Spinal cord (tissue), 9 donors: ENCODE measurements at regions not wholly inside any gene's neighbourhood (a gene's known extent, or its start where the extent isn't known, plus 50 kb on each side); places are given as distances from the start of the nearest gene placed in this dataset.
A peak's percentile ranks its signal among the peaks of the same experiment; 100 is the strongest.

Experiments
- DNase-seq, 6 donors: peaks; one replicate each; pipeline versions ENCODE4 v3.0.0 to v3.0.0-alpha.2; 2013 to 2015; ENCODE audit warnings: low spot score in 6 of 6, low read depth in 4 of 6
- H3K27ac ChIP-seq: one replicate; pipeline ENCODE4 v1.5.1; 2013; ENCODE audit warnings: low read depth, low read length, control low read depth
- H3K27me3 ChIP-seq: one replicate; pipeline ENCODE4 v1.6.1; 2013; ENCODE audit warnings: low read length; ENCODE audit not compliant: control insufficient read depth, insufficient read depth
- H3K36me3 ChIP-seq: one replicate; pipeline ENCODE4 v1.6.1; 2013; ENCODE audit warnings: low read length; ENCODE audit not compliant: control insufficient read depth, insufficient read depth
- H3K4me1 ChIP-seq: one replicate; pipeline ENCODE4 v1.6.1; 2013; ENCODE audit warnings: low read length; ENCODE audit not compliant: control insufficient read depth, insufficient read depth
- H3K4me3 ChIP-seq: one replicate; pipeline ENCODE4 v1.5.1; 2013; ENCODE audit warnings: low read depth, low read length, control low read depth
- H3K9me3 ChIP-seq: one replicate; pipeline ENCODE4 v1.6.1; 2013; ENCODE audit warnings: low read length; ENCODE audit not compliant: control insufficient read depth, insufficient read depth
- WGBS: methylation state at CpG from one replicate; pipeline ENCODE4 v1.1.5; 2013; ENCODE audit warnings: missing lambda C conversion rate; ENCODE audit not compliant: insufficient coverage; 5-methylcytosine and 5-hydroxymethylcytosine counted together
- donor health status: healthy.

GRCh38 chr1:188988589-188988988, 1489.1 kb downstream of the BRINP3 start:
- no peak overlapping the region for H3K4me3 ChIP-seq
- no peak for DNase-seq
- no peak overlapping the region for H3K27ac ChIP-seq
- 100% methylated on average over 1 of the region's 3 CpGs for WGBS
- H3K4me1 ChIP-seq = no peaks in the 10 kb centered on the region
- H3K9me3 ChIP-seq = no peaks in the 10 kb centered on the region
- no peaks in the 10 kb centered on the region for H3K36me3 ChIP-seq
- no peaks in the 10 kb centered on the region for H3K27me3 ChIP-seq

GRCh38 chr1:188991221-188991930, 1486.3 kb downstream of the BRINP3 start:
- Histone ChIP-seq H3K9me3 (no peaks in the 10 kb centered on the region), H3K27ac (no peak overlapping the region), H3K4me3 (no peak overlapping the region), H3K27me3 (no peaks in the 10 kb centered on the region), H3K36me3 (no peaks in the 10 kb centered on the region), H3K4me1 (no peaks in the 10 kb centered on the region)
- peak in 1 of 6 donors; percentile 83 for DNase-seq
- no CpG with 5 or more reads among the region's 2 CpGs for WGBS

GRCh38 chr1:189007824-189008223, 1469.8 kb downstream of the BRINP3 start:
- no peak for DNase-seq
- H3K4me3 ChIP-seq = no peak overlapping the region
- H3K27ac ChIP-seq = no peak overlapping the region
- no peaks in the 10 kb centered on the region for H3K9me3 ChIP-seq
- 63% methylated on average over 2 of the region's 3 CpGs for WGBS
- H3K4me1 ChIP-seq = no peaks in the 10 kb centered on the region
- no peaks in the 10 kb centered on the region for H3K27me3 ChIP-seq
- H3K36me3 ChIP-seq = no peaks in the 10 kb centered on the region

- WGBS = 94% methylated on average over 4 of the region's 5 CpGs
- Histone ChIP-seq H3K4me1 (no peaks in the 10 kb centered on the region), H3K27me3 (no peaks in the 10 kb centered on the region), H3K4me3 (no peak overlapping the region), H3K27ac (no peak overlapping the region), H3K9me3 (no peaks in the 10 kb centered on the region), H3K36me3 (no peaks in the 10 kb centered on the region)
- DNase-seq = no peak
Measured at GRCh38 chr1:189021577-189021976, 1456.1 kb downstream of the BRINP3 start.

- H3K36me3 ChIP-seq = no peaks in the 10 kb centered on the region
- no peaks in the 10 kb centered on the region for H3K4me1 ChIP-seq
- H3K27ac ChIP-seq = no peak overlapping the region
- no peak overlapping the region for H3K4me3 ChIP-seq
- no peak for DNase-seq
- no peaks in the 10 kb centered on the region for H3K27me3 ChIP-seq
- WGBS = no CpG with 5 or more reads among the region's 4 CpGs
- no peaks in the 10 kb centered on the region for H3K9me3 ChIP-seq
Measured at GRCh38 chr1:189022015-189022414, 1455.6 kb downstream of the BRINP3 start.

- no peaks in the 10 kb centered on the region for H3K36me3 ChIP-seq
- no peak overlapping the region for H3K27ac ChIP-seq
- no peaks in the 10 kb centered on the region for H3K4me1 ChIP-seq
- no peak overlapping the region for H3K4me3 ChIP-seq
- DNase-seq = no peak
- WGBS = 100% methylated on average over 1 of the region's 5 CpGs
- H3K27me3 ChIP-seq = no peaks in the 10 kb centered on the region
- H3K9me3 ChIP-seq = no peaks in the 10 kb centered on the region
Measured at GRCh38 chr1:189027512-189027911, 1450.2 kb downstream of the BRINP3 start.

GRCh38 chr1:189033169-189033568, 1444.5 kb downstream of the BRINP3 start:
- Histone ChIP-seq H3K9me3 (no peaks in the 10 kb centered on the region), H3K4me1 (no peaks in the 10 kb centered on the region), H3K27me3 (no peaks in the 10 kb centered on the region), H3K36me3 (no peaks in the 10 kb centered on the region), H3K27ac (no peak overlapping the region), H3K4me3 (no peak overlapping the region)
- DNase-seq = no peak

GRCh38 chr1:189036628-189037027, 1441.0 kb downstream of the BRINP3 start:
- no peaks in the 10 kb centered on the region for H3K27me3 ChIP-seq
- no CpG with 5 or more reads among the region's 3 CpGs for WGBS
- no peak for DNase-seq
- no peaks in the 10 kb centered on the region for H3K36me3 ChIP-seq
- no peaks in the 10 kb centered on the region for H3K4me1 ChIP-seq
- H3K4me3 ChIP-seq = no peak overlapping the region
- no peak overlapping the region for H3K27ac ChIP-seq
- H3K9me3 ChIP-seq = no peaks in the 10 kb centered on the region

- Histone ChIP-seq H3K27me3 (no peaks in the 10 kb centered on the region), H3K27ac (no peak overlapping the region), H3K36me3 (no peaks in the 10 kb centered on the region), H3K4me1 (no peaks in the 10 kb centered on the region), H3K9me3 (peaks cover 2% of the 10 kb centered on the region), H3K4me3 (no peak overlapping the region)
- no CpG with 5 or more reads among the region's 2 CpGs for WGBS
- peak in 1 of 6 donors; percentile 73 for DNase-seq
Measured at GRCh38 chr1:189046127-189046526, 1431.5 kb downstream of the BRINP3 start.

- no peaks in the 10 kb centered on the region for H3K27me3 ChIP-seq
- no peak overlapping the region for H3K4me3 ChIP-seq
- no peaks in the 10 kb centered on the region for H3K36me3 ChIP-seq
- no peaks in the 10 kb centered on the region for H3K4me1 ChIP-seq
- peak in 2 of 6 donors; percentile 5 to 91 for DNase-seq
- WGBS = 100% methylated on average over 1 of the region's 2 CpGs
- no peaks in the 10 kb centered on the region for H3K9me3 ChIP-seq
- no peak overlapping the region for H3K27ac ChIP-seq
Measured at GRCh38 chr1:189084811-189085210, 1392.9 kb downstream of the BRINP3 start.
